Psoas muscle (tissue), 7 donors: ENCODE measurements at regions not wholly inside any gene's neighbourhood (a gene's known extent, or its start where the extent isn't known, plus 50 kb on each side); places are given as distances from the start of the nearest gene placed in this dataset.
A peak's percentile ranks its signal among the peaks of the same experiment; 100 is the strongest.

ENCODE experiments used
- ATAC-seq, 4 donors: fragments of 200-7000 bp; cut with Tn5 transposase; one replicate each; pipeline ENCODE4 v1.9.1; 2020; ENCODE audit warnings: moderate library complexity in 3 of 4, mild to moderate bottlenecking in 2 of 4
- DNase-seq, 2 donors: peaks; one replicate each; pipeline ENCODE4 v3.0.0-alpha.2; 2020
- H3K27ac ChIP-seq: fragments of 200-600 bp; one replicate; pipeline ENCODE4 v1.8.0; 2022
- H3K27me3 ChIP-seq, 3 donors: fragments of 200-600 bp in 1 of 3; one replicate each; pipeline versions ENCODE4 v1.6.1 to v1.8.0; 2013 to 2022; ENCODE audit warnings: low read length in 2 of 3, mild to moderate bottlenecking in 2 of 3, moderate library complexity in 1 of 3; ENCODE audit not compliant: insufficient read depth in 3 of 3
- H3K36me3 ChIP-seq, 2 donors: fragments of 200-600 bp in 1 of 2; one replicate each; pipeline versions ENCODE4 v1.6.1 to v1.8.0; 2013 to 2022; ENCODE audit warnings: low read depth in 1 of 2, mild to moderate bottlenecking in 1 of 2, moderate library complexity in 1 of 2; ENCODE audit not compliant: insufficient read depth in 1 of 2
- H3K4me1 ChIP-seq: fragments of 200-600 bp; one replicate; pipeline ENCODE4 v1.8.0; 2022
- H3K4me3 ChIP-seq: fragments of 200-600 bp; one replicate; pipeline ENCODE4 v1.8.0; 2022; ENCODE audit warnings: mild to moderate bottlenecking
- H3K9me3 ChIP-seq: fragments of 200-600 bp; one replicate; pipeline ENCODE4 v1.8.0; 2022
- WGBS, 3 donors: extraction: QIAGEN DNeasy Blood & Tissue Kit; methylation state at CpG; one replicate each; pipeline versions ENCODE4 v1.1.6 to v1.1.7; 2013; 5-methylcytosine and 5-hydroxymethylcytosine counted together
- intact Hi-C, 2 donors: fragments of 100-400 bp; cut with DNase I; formaldehyde crosslinking; loops; one replicate each; pipeline versions ENCODE4 v1.11.0 to v1.14.2; 2022
- TF ChIP-seq, protein P1 (sequence below): fragments of 200-600 bp; IDR thresholded peaks from one replicate; pipeline ENCODE4 v1.8.0; 2022; ENCODE audit warnings: antibody characterized with exemption
- donor health status: healthy with polysubstance abuse.
- donor health status: DM: no; HTN: no; CAD: no; lungs with moderate emphysema.
- donor health status: Bipolar disorder and iron deficiency.
- donor health status: healthy.
- donor health status: DM: yes; HTN: yes; CAD: no.
- donor health status: DM: no; HTN: no; CAD: no.
- donor health status: DM: yes; HTN: yes; CAD: no.

DNA sequence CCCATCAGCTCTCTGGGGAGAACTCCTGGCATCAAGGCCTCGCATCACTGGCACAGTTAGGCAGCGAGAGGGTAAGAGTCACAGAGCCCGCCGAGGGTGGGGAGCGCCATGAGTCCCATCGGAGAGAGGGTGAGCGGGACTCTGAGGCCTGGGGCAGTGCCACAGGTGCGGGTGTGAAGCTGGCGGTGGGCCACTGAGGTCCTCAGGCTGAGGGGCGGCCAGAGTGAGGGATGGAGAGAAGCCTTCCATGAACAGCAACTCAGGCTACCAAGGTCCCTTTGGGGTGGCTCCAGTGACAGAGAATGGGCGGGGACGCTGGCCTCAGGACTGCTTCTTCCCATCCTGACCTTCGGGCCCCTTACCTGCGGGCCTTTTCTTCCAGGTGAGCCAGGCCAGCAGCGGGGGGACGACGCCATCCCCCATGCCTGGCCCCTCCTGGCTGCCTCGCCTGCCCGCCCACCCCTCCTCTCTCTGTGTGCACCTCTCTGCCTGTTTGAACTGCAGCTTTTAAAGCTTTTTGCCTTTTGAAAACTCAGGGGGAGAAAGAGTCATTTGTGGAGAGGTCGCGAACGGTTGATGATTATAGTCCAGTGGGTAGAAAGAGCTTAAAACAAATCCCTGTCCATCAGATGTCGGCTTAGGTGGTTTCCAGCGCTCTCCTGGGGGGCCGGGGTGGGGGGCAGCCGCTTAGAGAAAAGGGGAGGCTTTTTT lies 149.3 kb upstream of the GSE1 start:
- H3K4me3 ChIP-seq = no peak overlapping the region
- H3K27me3 ChIP-seq = no peaks in the 10 kb centered on the region
- WGBS, 3 donors = 91 to 94% (median 92%) methylated on average over 26 of the region's 26 CpGs
- H3K4me1 ChIP-seq = peaks cover 58% of the 10 kb centered on the region
- DNase-seq = no peak
- no peak overlapping the region for H3K27ac ChIP-seq
- no peaks in the 10 kb centered on the region for H3K36me3 ChIP-seq
- TF ChIP-seq, protein P1, sequence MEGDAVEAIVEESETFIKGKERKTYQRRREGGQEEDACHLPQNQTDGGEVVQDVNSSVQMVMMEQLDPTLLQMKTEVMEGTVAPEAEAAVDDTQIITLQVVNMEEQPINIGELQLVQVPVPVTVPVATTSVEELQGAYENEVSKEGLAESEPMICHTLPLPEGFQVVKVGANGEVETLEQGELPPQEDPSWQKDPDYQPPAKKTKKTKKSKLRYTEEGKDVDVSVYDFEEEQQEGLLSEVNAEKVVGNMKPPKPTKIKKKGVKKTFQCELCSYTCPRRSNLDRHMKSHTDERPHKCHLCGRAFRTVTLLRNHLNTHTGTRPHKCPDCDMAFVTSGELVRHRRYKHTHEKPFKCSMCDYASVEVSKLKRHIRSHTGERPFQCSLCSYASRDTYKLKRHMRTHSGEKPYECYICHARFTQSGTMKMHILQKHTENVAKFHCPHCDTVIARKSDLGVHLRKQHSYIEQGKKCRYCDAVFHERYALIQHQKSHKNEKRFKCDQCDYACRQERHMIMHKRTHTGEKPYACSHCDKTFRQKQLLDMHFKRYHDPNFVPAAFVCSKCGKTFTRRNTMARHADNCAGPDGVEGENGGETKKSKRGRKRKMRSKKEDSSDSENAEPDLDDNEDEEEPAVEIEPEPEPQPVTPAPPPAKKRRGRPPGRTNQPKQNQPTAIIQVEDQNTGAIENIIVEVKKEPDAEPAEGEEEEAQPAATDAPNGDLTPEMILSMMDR = no peak
- no peak for ATAC-seq
- intact Hi-C loops = no loop called here
- H3K9me3 ChIP-seq = no peaks in the 10 kb centered on the region

- TF ChIP-seq, protein P1 = no peak
- H3K9me3 ChIP-seq = no peaks in the 10 kb centered on the region
- no peaks in the 10 kb centered on the region for H3K36me3 ChIP-seq
- 87 to 89% (median 89%) methylated on average over 26 to 30 of the region's 30 CpGs for WGBS, 3 donors
- H3K4me3 ChIP-seq = no peak overlapping the region
- peak overlapping the region; percentile 70 for H3K27ac ChIP-seq
- no peak for ATAC-seq
- H3K27me3 ChIP-seq = no peaks in the 10 kb centered on the region
- intact Hi-C loops = loop anchor here in 1 of 2 donors (5.0 kb wide), 1 partner anchor 42 kb away; no protein-coding TSS in a partner anchor
- H3K4me1 ChIP-seq = peaks cover 51% of the 10 kb centered on the region
- DNase-seq = no peak
These were observed 148.5 kb upstream of the GSE1 start for GRCh38 chr16:85464383-85465305.

DNA sequence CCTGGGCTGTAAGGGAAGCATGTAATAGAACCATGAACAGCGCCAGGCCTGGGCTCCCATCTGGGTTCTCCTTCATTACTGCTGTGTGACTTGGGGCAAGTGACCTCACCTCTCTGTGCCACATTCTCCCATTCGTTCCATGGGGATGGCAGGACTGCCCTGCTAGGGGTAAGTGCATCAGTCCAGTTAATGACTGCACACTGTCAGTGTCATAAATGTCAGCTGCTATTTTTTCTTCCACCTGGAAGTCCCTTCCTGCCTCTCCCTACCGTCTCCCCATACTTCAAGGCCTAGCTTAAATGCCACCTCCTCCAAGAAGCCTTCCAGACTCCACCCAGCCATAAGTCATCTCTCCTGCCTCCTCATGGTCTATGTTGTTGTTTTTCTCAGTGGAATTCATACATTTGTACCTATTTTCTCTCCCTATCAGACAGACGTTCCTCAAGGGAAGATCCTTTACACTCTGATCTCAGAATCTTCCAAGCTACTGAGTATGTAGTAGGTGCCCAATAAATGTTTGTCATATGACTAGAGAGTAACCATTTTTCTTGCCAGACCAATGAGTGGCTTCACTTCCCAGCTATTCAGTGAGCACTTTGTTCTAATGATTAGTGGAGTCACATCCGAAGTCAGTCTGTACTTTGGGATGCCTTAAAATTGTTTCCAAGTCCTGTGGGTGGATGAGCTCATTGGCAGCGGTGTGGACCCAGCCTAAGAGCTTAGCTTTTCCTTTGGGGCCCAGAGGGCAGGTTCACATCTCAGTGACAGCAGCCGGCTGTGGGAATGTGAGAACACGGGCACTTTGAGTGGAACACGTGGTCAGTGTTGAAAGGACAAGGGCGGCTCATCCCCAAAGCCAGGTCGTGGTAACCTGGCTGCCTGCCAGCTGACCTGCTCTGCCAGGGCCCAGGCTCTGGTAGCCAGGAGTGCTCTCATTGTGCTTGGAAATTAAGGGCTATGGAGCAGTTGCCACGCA lies 147.5 kb upstream of the GSE1 start:
- Histone ChIP-seq H3K27me3 (no peaks in the 10 kb centered on the region), H3K4me1 (peaks cover 41% of the 10 kb centered on the region), H3K4me3 (no peak overlapping the region), H3K27ac (peak overlapping the region; percentile 70), H3K9me3 (no peaks in the 10 kb centered on the region), H3K36me3 (no peaks in the 10 kb centered on the region)
- ATAC-seq (peak; percentile 79 to 85 (median 82)), DNase-seq (peak; percentile 77 to 93)
- 20 to 33% (median 26%) methylated on average over 12 of the region's 12 CpGs for WGBS, 3 donors
- intact Hi-C loops = loop anchor here in 1 of 2 donors (5.0 kb wide), 1 partner anchor 43 kb away; no protein-coding TSS in a partner anchor
- TF ChIP-seq, protein P1 = no peak

DNA sequence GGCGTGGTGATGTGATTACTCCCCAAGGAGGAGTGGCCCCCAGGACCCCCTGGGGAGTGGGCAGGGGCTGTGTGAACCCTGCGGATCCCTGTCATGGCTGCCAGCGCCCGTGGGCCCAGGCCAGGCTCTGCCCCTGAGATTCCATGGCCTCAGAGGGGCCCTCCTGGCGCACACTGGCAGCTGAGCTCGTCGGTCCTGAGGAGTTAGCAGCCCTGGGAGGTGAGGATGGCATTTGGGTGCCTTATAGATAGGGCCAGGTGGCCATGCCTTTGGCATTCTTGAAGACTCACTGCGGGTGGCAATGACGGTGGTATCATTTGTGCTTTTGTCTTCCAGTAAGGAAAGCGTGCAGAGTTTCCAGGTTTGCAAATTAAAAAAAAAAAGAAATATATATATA lies 146.8 kb upstream of the GSE1 start:
- intact Hi-C loops = loop anchor here in 1 of 2 donors (5.0 kb wide), 1 partner anchor 44 kb away; no protein-coding TSS in a partner anchor
- TF ChIP-seq, protein P1 = no peak
- no peak for DNase-seq
- no peak overlapping the region for H3K4me3 ChIP-seq
- peak overlapping the region; percentile 70 for H3K27ac ChIP-seq
- WGBS, 3 donors = 37 to 60% (median 49%) methylated on average over 10 of the region's 10 CpGs
- H3K9me3 ChIP-seq = no peaks in the 10 kb centered on the region
- no peaks in the 10 kb centered on the region for H3K27me3 ChIP-seq
- ATAC-seq = peak in 3 of 4 donors; percentile 24 to 51 (median 27)
- H3K4me1 ChIP-seq = peaks cover 34% of the 10 kb centered on the region
- no peaks in the 10 kb centered on the region for H3K36me3 ChIP-seq
